GM12891 (cell line): ENCODE measurements at regions not wholly inside any gene's neighbourhood (a gene's known extent, or its start where the extent isn't known, plus 50 kb on each side); places are given as distances from the start of the nearest gene placed in this dataset.

Experiments used
- DNase-seq: peaks from one replicate; pipeline ENCODE4 v3.0.0; 2011; ENCODE audit warnings: low spot score; ENCODE audit not compliant: insufficient read length
- FAIRE-seq: peaks from 2 replicates; lab custom pipeline; 2011; peaks lifted over from hg19 to GRCh38; lab: Jason Lieb, UNC
- PAX5 ChIP-seq: IDR thresholded peaks from 2 replicates; pipeline ENCODE4 v1.6.1; 2011; ENCODE audit warnings: low read length, moderate library complexity, mild to moderate bottlenecking; ENCODE audit not compliant: insufficient read depth, severe bottlenecking
- POLR2A ChIP-seq: IDR thresholded peaks from 2 replicates; pipeline ENCODE4 v1.6.1; 2011; ENCODE audit warnings: low read depth, low read length, control low read depth
- POLR2AphosphoS5 ChIP-seq: IDR thresholded peaks from 2 replicates; pipeline ENCODE4 v1.6.1; 2011; ENCODE audit warnings: low read depth, low read length, control low read depth
- POU2F2 ChIP-seq: IDR thresholded peaks from 2 replicates; pipeline ENCODE4 v1.6.1; 2011; ENCODE audit warnings: low read depth, mild to moderate bottlenecking, control low read depth, low read length, moderate library complexity
- SPI1 ChIP-seq: IDR thresholded peaks from 2 replicates; pipeline ENCODE4 v1.6.1; 2011; ENCODE audit warnings: low read depth, low read length, control low read depth
- TAF1 ChIP-seq: IDR thresholded peaks from 2 replicates; pipeline ENCODE4 v1.6.1; 2011; ENCODE audit warnings: low read depth, low read length, control low read depth

- TF ChIP-seq TAF1 (no peak), SPI1 (no peak), POLR2A (no peak), POLR2AphosphoS5 (no peak), POU2F2 (no peak), PAX5 (no peak)
- DNase-seq (no peak), FAIRE-seq (no peak)
Measured at GRCh38 chr6:164569509-164569908, 739.9 kb downstream of the C6orf118 start.

- DNase-seq (no peak), FAIRE-seq (no peak)
- TF ChIP-seq POLR2AphosphoS5 (no peak), TAF1 (no peak), POU2F2 (no peak), POLR2A (no peak), PAX5 (no peak), SPI1 (no peak)
Measured at GRCh38 chr6:164563924-164564323, 745.5 kb downstream of the C6orf118 start.

- DNase-seq (no peak), FAIRE-seq (no peak)
- TF ChIP-seq POLR2A (no peak), SPI1 (no peak), POLR2AphosphoS5 (no peak), TAF1 (no peak), POU2F2 (no peak), PAX5 (no peak)
Measured at GRCh38 chr6:164561656-164562055, 747.7 kb downstream of the C6orf118 start.

- no peak for FAIRE-seq
Measured at GRCh38 chr6:164554700-164555476, 754.5 kb downstream of the C6orf118 start.

DNA sequence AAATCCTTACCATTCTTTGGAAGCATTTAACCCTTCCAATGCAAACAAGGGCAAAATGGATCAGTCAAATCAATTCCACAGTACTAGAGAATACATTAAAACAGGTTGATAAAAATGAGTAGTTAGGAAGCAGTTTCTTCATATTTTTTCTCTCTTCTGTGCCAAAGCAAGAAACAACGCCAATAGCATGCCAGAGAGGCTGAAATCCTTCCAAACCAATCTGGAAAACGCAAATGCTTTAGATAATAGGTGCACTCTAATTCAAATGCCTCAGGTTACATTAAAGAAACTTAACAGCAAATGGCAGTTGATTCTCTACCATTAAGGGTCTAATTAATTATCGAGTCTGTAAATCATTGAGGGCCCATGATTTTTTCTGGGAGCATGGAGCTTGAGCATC is 755.2 kb downstream of the C6orf118 start:
- no peak for TF ChIP-seq POLR2A
- no peak for TF ChIP-seq PAX5
- no peak for TF ChIP-seq SPI1
- no peak for TF ChIP-seq POLR2AphosphoS5
- no peak for FAIRE-seq
- DNase-seq: no peak

More at GRCh38 chr6:164554700-164555476, 754.5 kb downstream of the C6orf118 start:
- TF ChIP-seq PAX5 (no peak), POU2F2 (no peak), POLR2A (no peak), TAF1 (no peak), SPI1 (no peak), POLR2AphosphoS5 (no peak)
- no peak for DNase-seq

GRCh38 chr6:164551706-164552105 is 757.7 kb downstream of the C6orf118 start:
- FAIRE-seq (no peak), DNase-seq (no peak)

GRCh38 chr6:164547076-164547475 is 762.3 kb downstream of the C6orf118 start:
- no peak for DNase-seq
- FAIRE-seq: no peak
- TF ChIP-seq PAX5: no peak
- no peak for TF ChIP-seq SPI1
- no peak for TF ChIP-seq POLR2A
- TF ChIP-seq POLR2AphosphoS5: no peak
- no peak for TF ChIP-seq TAF1
- no peak for TF ChIP-seq POU2F2

More at GRCh38 chr6:164551706-164552105, 757.7 kb downstream of the C6orf118 start:
- no peak for TF ChIP-seq TAF1
- no peak for TF ChIP-seq POU2F2
- TF ChIP-seq POLR2A: no peak
- TF ChIP-seq POLR2AphosphoS5: no peak
- TF ChIP-seq PAX5: no peak
- no peak for TF ChIP-seq SPI1

DNA sequence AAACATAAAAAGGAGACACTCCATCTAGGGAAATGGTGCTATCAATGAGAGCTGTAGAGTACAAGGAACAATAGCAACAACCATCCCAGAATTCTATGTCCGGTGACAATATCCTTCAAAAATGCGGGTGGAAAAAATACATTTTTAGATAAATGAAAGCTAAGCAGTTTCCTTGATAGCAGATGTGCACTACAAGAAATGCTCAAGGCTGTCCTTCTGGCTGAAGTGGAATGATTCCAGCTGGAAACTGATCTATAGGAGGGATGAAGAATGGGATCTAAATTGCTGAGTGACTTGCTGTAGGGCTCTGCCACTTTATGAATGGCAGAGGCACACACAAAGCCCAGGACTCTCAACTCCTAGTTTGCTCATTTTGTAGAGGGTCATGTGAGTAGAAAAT is 763.1 kb downstream of the C6orf118 start:
- TF ChIP-seq SPI1 (no peak), POLR2AphosphoS5 (no peak), POLR2A (no peak), PAX5 (no peak), TAF1 (no peak), POU2F2 (no peak)
- DNase-seq: no peak
- FAIRE-seq: no peak

GRCh38 chr6:164534070-164534766 is 775.2 kb downstream of the C6orf118 start:
- no peak for FAIRE-seq

DNA sequence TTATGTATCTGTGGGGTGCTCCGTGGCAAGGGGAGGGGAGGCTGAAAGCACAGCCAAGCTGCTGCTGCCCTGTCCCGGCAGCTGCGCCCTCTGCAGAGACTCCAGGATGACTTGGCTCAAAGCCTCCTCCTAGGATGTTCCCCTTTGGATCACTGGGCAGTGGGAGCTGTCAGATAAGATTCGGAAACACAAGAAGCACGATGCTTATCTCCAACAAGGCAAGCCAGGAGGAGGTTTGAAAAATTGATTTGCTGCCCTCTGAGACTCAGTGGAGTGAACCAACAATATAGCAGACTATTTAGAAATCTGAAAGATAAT is 776.4 kb downstream of the C6orf118 start:
- FAIRE-seq: no peak
- TF ChIP-seq SPI1 (no peak), POLR2A (no peak)
- DNase-seq: no peak

More at GRCh38 chr6:164534070-164534766, 775.2 kb downstream of the C6orf118 start:
- TF ChIP-seq TAF1 (no peak), POU2F2 (no peak), POLR2A (no peak), POLR2AphosphoS5 (no peak), PAX5 (no peak), SPI1 (no peak)
- DNase-seq: no peak
